Mucosa of descending colon (tissue), 3 donors: ENCODE measurements at regions not wholly inside any gene's neighbourhood (a gene's known extent, or its start where the extent isn't known, plus 50 kb on each side); places are given as distances from the start of the nearest gene placed in this dataset.

Experiments used
- ATAC-seq: fragments of 200-7000 bp; cut with Tn5 transposase; one replicate; pipeline ENCODE4 v1.9.1; 2020; ENCODE audit warnings: mild to moderate bottlenecking, moderate library complexity
- DNase-seq, 3 donors: peaks; one replicate each; pipeline ENCODE4 v3.0.0-alpha.2; 2020
- H3K36me3 ChIP-seq: fragments of 200-600 bp; one replicate; pipeline ENCODE4 v1.8.0; 2021; ENCODE audit warnings: low read depth, mild to moderate bottlenecking
- H3K4me1 ChIP-seq: fragments of 200-600 bp; one replicate; pipeline ENCODE4 v1.8.0; 2021; ENCODE audit warnings: low read depth, mild to moderate bottlenecking
- H3K4me3 ChIP-seq: fragments of 200-600 bp; one replicate; pipeline ENCODE4 v1.8.0; 2021; ENCODE audit warnings: mild to moderate bottlenecking
- H3K9me3 ChIP-seq: fragments of 200-600 bp; one replicate; pipeline ENCODE4 v1.8.0; 2021; ENCODE audit warnings: mild to moderate bottlenecking
- CTCF ChIP-seq: fragments of 200-600 bp; IDR thresholded peaks from one replicate; pipeline ENCODE4 v1.8.0; 2022; ENCODE audit warnings: antibody characterized with exemption, mild to moderate bottlenecking
- intact Hi-C, 2 donors: fragments of 100-400 bp; cut with DNase I in 1 of 2; cut with micrococcal nuclease in 1 of 2; formaldehyde crosslinking; loops; one replicate each; pipeline versions ENCODE4 v1.11.0 to v1.11.1; 2022; cut with DNase I, micrococcal nuclease
- donor health status: DM: no; HTN: no; CAD: no; lungs with moderate emphysema.
- donor health status: DM: no; HTN: no; CAD: no.
- donor health status: DM: no; HTN: yes; CAD: no.

- DNase-seq (no peak), ATAC-seq (no peak)
- intact Hi-C loops: no loop called here
- TF ChIP-seq CTCF: no peak
- Histone ChIP-seq H3K4me1 (no peaks in the 10 kb centered on the region), H3K9me3 (no peaks in the 10 kb centered on the region), H3K4me3 (no peak overlapping the region), H3K36me3 (no peaks in the 10 kb centered on the region)
These were observed 128.5 kb downstream of the QPCT start for GRCh38 chr2:37472959-37473358.

GRCh38 chr2:37476411-37476810 lies 132.0 kb downstream of the QPCT start:
- H3K9me3 ChIP-seq: no peaks in the 10 kb centered on the region
- DNase-seq (no peak), ATAC-seq (no peak)
- no peak for TF ChIP-seq CTCF
- no peaks in the 10 kb centered on the region for H3K4me1 ChIP-seq
- no peak overlapping the region for H3K4me3 ChIP-seq
- intact Hi-C loops: no loop called here
- no peaks in the 10 kb centered on the region for H3K36me3 ChIP-seq

- H3K9me3 ChIP-seq: no peaks in the 10 kb centered on the region
- H3K4me1 ChIP-seq: no peaks in the 10 kb centered on the region
- TF ChIP-seq CTCF: no peak
These were observed 133.5 kb downstream of the QPCT start for GRCh38 chr2:37477921-37478320.

GRCh38 chr2:37481244-37481643 lies 136.8 kb downstream of the QPCT start:
- intact Hi-C loops: no loop called here
- no peak for ATAC-seq
- Histone ChIP-seq H3K4me3 (no peak overlapping the region), H3K9me3 (no peaks in the 10 kb centered on the region), H3K36me3 (no peaks in the 10 kb centered on the region), H3K4me1 (no peaks in the 10 kb centered on the region)
- TF ChIP-seq CTCF: no peak
- DNase-seq: no peak

More at GRCh38 chr2:37477921-37478320, 133.5 kb downstream of the QPCT start:
- DNase-seq (no peak), ATAC-seq (no peak)
- Histone ChIP-seq H3K36me3 (no peaks in the 10 kb centered on the region), H3K4me3 (no peak overlapping the region)
- intact Hi-C loops: no loop called here

GRCh38 chr2:37489041-37489456 lies 144.6 kb downstream of the QPCT start:
- Histone ChIP-seq H3K9me3 (no peaks in the 10 kb centered on the region), H3K4me3 (no peak overlapping the region), H3K4me1 (no peaks in the 10 kb centered on the region), H3K36me3 (no peaks in the 10 kb centered on the region)
- intact Hi-C loops: no loop called here
- no peak for TF ChIP-seq CTCF
- DNase-seq (no peak), ATAC-seq (no peak)

GRCh38 chr2:37489536-37489935 lies 145.1 kb downstream of the QPCT start:
- Histone ChIP-seq H3K36me3 (no peaks in the 10 kb centered on the region), H3K9me3 (no peaks in the 10 kb centered on the region), H3K4me1 (no peaks in the 10 kb centered on the region), H3K4me3 (no peak overlapping the region)
- ATAC-seq (no peak), DNase-seq (no peak)
- intact Hi-C loops: no loop called here
- no peak for TF ChIP-seq CTCF
